Gastrocnemius medialis (tissue), 4 donors: ENCODE measurements at regions not wholly inside any gene's neighbourhood (a gene's known extent, or its start where the extent isn't known, plus 50 kb on each side); places are given as distances from the start of the nearest gene placed in this dataset.
"Not testable (repeated sequence)": the region's sequence is repeated elsewhere in the genome, so short reads cannot be mapped to it uniquely, and the experiment has no call there.

Experiments used
- CTCF ChIP-seq, 5 experiments: fragments of 450-650 bp in 3 of 5; fragments of 200-600 bp in 2 of 5; sonication (generic) in 2 of 5; IDR thresholded peaks in 4 of 5; conservative IDR thresholded peaks in 1 of 5; 1 replicate in 4 of 5; 2 replicates in 1 of 5; pipeline ENCODE4 v1.5.1; 2016 to 2019; ENCODE audit warnings: antibody characterized with exemption in 5 of 5, mild to moderate bottlenecking in 3 of 5, moderate library complexity in 3 of 5
- POLR2A ChIP-seq, 2 donors: fragments of 450-650 bp; IDR thresholded peaks; one replicate each; pipeline ENCODE4 v1.6.1; 2017; ENCODE audit warnings: antibody characterized with exemption in 2 of 2, mild to moderate bottlenecking in 2 of 2, moderate library complexity in 2 of 2

GRCh38 chr11:38690211-38690610, 2092.2 kb upstream of the RAG2 start:
- not testable (repeated sequence) for TF ChIP-seq CTCF (IDR thresholded peaks at IDR 0.05 in 4 of 5, conservative IDR thresholded peaks at IDR 0.05 in 1 of 5); POLR2A (IDR thresholded peaks at IDR 0.05)
